ENCODE measurements at regions not wholly inside any gene's neighbourhood (a gene's known extent, or its start where the extent isn't known, plus 50 kb on each side); places are given as distances from the start of the nearest gene placed in this dataset.

DNA sequence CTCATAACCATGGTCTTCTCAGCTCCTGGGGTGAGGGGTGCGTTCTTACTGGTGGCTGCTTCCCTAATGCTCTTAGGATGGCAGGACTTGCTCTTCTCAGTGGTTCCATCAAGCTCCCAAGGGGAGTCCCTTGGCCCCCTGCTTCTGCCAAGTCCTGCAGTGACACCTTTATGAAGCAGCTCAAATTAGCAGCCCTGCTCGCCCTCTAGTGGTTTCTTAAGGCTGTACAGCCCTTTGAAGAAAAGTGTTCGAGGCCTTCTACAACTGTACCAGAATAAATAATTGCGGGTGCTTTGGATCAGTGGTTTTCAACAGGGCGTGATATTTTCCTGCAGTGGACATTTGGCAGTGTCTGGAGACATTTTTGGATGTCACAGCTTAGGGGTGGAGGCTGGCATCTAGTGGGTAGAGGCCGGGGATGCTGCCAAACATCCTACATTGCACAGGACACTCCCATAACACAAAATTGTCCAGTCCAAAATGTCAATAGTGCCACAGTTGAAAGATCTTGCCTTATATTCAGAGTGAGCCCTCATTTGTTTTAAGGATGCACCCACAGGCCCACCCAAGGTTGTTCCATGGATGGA lies 204.7 kb upstream of the S100G start:
- peak; percentile 15 for DNase-seq (ENCODE audit: low read depth)

DNA sequence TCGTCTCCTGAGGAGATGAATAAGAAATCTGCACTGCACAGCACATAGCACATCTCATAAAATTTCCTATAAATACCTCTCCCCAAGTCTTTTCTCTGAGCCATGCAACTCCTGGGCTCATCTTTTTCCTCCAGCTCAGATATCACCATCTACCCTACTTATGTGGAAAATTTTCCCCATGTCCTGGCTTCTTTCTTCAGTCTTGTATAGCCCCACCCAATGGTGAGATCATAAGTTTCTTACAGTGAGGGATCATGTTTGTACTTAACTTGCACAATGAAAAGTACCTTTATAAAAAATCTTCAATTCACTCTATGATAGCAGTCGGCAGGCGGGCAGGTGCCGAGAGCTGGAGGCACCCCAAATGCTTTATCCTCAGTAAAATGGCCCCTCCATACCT lies 198.6 kb upstream of the S100G start:
- no peak for DNase-seq (ENCODE audit: low read depth)

- DNase-seq (ENCODE audit: low read depth) = no peak
Measured at GRCh38 chrX:16454926-16455325, 195.0 kb upstream of the S100G start.

- DNase-seq (ENCODE audit: low read depth) = no peak
Measured at GRCh38 chrX:16457239-16457638, 192.7 kb upstream of the S100G start.

DNA sequence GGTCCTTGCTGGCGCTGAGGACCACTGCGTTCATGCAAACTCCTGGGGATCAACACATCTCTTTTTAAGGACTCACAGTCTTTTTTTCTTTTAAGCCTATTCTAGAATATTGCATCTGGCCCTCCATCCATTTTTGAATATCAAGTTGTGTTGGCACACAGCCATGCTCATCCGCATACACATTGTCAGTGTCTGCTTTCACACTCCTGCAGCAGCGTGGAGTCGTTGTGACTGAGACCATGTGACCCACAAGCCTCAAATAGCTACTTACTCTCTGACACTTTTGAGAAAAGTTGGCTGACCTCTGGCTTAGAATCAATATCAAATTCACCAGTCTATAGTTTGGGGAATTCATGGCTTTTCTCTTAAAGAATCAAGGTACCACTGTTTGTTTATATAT lies 191.8 kb upstream of the S100G start:
- no peak for DNase-seq (ENCODE audit: low read depth)

DNA sequence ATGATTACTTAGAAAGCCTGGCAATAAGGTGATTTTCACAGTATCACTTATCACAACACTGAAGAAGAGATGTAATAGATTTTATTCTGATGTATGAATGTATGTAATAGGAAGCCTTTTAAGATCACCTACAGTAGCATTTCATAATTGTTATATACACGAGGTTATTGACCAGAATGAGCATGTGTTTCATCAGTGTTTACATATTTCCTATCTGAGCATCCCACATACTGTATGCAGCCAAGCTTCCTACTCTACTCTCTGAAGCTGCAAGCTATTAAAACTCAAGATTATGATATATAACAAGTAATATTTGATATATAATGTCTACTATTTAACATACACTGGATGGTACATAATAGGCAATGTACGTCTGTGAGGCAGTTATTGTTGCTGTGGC lies 190.9 kb upstream of the S100G start:
- DNase-seq (ENCODE audit: low read depth) = no peak

- DNase-seq (ENCODE audit: low read depth) = no peak
Measured at GRCh38 chrX:16461968-16462367, 188.0 kb upstream of the S100G start.

- no peak for DNase-seq (ENCODE audit: low read depth)
Measured at GRCh38 chrX:16462912-16463311, 187.0 kb upstream of the S100G start.

- DNase-seq (ENCODE audit: low read depth) = no peak
Measured at GRCh38 chrX:16464369-16464768, 185.6 kb upstream of the S100G start.

DNA sequence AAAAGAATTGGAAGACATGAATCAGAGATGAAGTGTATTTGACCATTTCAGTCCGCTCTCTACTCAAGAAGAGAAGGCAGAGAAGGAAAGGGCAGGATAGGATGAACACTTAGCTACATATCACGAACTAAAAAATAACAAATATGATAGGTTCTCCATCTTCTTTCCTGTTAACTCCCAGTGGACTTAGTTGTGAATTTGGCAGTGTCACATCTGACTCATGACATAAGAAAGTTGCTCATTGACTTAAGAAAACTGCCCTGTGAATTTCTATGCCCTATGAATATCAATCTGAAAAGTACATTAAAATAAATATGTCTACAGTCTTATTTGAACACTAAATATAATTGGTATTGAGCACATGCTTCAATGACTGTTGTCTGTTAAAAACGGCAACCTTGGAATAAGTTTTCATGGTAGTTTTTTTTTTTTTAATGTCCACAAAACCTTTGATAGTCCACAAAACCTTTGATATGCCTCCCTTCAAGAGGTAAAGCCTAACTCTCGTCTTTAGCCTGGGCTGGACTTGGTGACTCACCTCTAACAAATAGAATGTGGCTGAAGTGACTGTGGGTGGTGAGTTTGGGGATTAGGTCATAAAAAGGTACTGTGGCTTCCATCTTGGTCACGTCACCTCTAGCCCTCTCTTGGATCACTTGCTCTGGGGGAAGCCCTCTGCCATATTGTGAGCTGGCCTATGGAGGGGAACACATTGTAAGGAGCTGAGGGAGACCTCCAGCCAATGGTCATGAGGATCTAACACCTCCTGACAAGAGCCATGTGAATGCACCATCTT lies 184.7 kb upstream of the S100G start:
- no peak for DNase-seq (ENCODE audit: low read depth)

DNA sequence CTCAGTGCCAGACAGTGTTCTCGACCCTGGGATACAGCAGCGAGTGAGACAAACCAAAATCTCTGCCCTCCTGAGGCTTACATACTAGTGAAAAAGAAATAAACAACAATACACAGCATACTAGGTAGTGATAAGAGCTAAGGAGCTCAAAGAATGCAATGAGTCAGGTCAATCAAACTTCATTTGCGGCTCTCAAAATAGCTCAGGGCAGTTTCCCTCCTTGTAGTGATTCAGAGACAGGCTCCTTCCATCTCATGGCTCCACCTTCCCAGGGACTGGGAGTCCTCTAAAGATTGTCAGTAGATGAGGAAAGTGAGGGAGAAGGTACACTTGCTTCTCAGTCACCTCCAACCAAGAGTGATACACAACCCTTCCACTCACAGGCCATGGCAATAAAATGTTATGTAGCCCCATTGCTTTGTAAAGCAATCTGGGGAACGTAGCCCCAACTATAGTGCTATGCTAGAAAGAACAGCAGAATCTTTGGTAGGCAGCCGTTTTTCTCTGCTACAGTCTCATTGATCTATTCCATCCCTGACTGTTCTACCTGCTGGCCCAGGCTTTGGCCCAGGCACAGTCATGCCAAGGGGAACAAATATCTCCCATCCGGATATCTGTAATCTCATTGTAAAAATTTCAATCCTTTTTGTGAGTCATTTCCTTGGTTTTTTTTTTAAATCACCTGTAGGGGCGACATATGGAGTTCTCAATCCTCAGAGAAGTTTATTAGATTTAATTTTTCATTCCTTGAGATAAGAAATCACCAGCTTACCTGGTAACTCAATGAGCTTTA lies 183.1 kb upstream of the S100G start:
- DNase-seq (ENCODE audit: low read depth) = no peak

GRCh38 chrX:16469870-16470269 lies 180.1 kb upstream of the S100G start:
- no peak for DNase-seq (ENCODE audit: low read depth)

DNA sequence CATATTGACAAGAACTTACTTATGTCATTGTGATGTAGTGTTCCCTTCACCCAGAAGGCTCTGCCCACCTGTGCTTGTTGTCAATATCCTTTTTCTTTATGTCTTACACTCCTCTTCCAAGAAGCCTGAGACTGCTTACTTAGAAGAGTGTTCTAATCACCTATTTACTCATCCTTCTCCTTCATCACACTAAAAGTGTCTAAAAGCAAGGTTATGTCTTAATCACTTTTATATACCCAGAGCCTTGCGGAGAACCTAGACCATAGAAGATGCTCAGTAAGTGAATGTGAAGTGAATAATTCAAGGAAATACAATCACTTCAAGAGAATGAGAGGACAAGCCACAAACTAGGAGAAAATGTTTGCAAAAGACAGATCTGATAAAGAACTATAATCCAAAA lies 177.6 kb upstream of the S100G start:
- DNase-seq (ENCODE audit: low read depth) = no peak

DNA sequence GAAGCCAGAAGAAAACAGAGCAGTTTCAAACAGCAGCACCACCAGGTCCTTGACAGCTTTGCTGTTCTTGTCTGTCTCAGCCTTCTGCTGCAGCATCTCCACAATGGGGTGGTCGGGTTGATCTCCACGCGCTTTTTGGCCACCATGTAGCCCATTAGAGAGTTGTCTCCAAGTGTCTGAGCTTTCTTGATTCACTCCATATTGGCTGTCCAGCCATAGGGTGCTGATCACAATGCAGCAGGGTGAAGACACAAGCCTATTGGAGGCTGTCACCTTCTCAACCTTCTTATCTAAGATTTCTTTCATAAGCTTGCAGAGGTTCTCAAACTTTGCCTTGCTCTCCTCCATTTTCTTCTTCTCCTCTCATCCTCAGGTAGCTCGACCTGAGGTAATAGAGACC lies 175.4 kb upstream of the S100G start:
- DNase-seq (ENCODE audit: low read depth) = no peak

- no peak for DNase-seq (ENCODE audit: low read depth)
Measured at GRCh38 chrX:16476009-16476408, 173.9 kb upstream of the S100G start.

DNA sequence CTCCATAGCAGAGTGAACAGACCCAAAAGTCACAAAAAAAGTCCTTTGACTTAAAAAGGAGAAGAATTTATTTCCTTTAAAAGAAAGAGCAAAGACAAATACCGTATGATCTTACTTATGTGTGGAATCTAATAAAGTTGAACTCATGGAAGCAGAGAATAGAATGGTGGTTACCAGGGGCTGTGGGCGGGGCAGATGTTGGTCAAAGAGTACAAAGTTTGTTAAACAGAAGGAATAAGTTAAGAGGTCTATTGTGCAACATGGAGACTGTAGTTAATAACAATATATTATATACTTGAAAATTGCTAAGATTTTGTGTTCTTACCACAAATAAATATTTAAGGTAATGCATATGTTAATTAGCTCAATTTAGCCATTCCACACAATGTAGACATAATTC lies 173.3 kb upstream of the S100G start:
- no peak for DNase-seq (ENCODE audit: low read depth)

GRCh38 chrX:16479206-16479869 lies 170.6 kb upstream of the S100G start:
- DNase-seq (ENCODE audit: low read depth) = no peak

DNA sequence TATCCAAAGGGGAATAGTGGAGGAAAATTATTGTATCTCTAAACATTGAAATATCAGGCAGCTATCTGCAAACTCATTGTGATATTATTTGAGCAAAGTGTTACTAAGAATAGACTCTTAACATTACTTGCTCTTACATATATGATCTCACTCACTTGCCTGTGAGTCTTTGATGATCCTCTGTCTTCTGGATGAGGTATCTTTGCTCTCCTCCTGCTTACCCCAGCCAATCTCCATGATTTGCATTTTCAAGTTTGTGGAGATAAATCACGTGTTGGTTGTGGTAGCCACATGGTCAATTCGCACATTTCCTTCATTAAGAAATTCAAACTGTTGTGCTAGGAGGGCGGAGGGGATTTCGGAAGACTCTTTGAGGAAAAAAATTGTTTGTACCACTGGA lies 169.9 kb upstream of the S100G start:
- DNase-seq (ENCODE audit: low read depth) = no peak

- no peak for DNase-seq (ENCODE audit: low read depth)
Measured at GRCh38 chrX:16484338-16484737, 165.6 kb upstream of the S100G start.

DNA sequence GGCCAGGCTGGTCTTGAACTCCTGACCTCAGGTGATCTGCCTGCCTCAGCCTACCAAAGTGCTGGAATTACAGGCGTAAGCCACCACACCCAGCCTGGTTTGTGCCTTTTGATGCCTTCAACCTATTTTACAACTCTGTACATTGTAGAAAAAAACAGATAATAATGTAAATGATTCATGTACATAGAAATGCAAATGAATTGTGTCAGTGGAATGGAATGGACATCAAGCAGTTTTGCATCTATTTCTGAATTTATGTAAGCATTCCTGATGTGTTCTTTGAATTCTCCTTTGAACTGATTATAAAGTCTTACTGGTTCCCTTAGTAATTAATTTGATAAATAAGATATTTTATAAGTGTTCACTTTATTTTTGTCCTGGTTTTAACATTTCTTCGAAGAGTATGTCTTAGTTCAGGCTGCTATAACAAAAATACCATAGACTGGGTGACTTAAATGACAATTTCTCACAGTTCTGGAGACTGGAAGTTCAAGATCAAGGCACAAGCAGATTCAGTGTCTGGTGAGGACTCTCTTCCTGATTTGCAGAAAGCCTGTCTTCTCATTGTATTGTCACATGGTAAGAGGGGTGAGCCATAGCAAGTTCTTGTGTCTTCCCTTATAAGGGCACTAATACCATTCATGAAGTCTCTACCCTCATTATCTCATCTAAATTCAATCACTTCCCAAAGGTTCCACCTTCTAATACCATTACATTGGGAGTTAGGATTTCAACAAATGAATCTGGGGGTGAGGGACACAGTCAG lies 162.2 kb upstream of the S100G start:
- DNase-seq (ENCODE audit: low read depth) = no peak

DNA sequence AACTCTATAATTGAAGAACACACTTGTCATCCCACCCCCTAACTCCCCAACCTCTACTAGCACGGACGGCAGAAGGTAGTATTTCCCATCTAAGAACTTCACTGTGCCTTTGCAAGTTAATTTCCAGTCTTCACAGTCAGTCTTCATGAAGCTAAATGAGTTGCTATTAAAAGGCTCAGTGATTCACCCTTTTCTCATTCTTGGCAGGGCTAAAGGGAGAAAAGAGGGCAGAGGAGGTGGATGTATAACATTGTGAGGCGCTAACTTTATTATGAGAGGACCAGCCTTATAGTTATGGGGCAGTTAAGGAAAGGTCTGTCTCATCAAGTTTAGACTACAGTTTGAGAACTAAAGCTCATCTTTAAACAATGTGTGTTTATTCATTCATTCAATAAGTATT lies 161.0 kb upstream of the S100G start:
- DNase-seq (ENCODE audit: low read depth) = no peak

- DNase-seq (ENCODE audit: low read depth) = no peak
Measured at GRCh38 chrX:16491461-16491860, 158.5 kb upstream of the S100G start.
